Esophagus muscularis mucosa (tissue), 4 donors: ENCODE measurements at regions not wholly inside any gene's neighbourhood (a gene's known extent, or its start where the extent isn't known, plus 50 kb on each side); places are given as distances from the start of the nearest gene placed in this dataset.

Source experiments
- DNase-seq: peaks from one replicate; pipeline ENCODE4 v3.0.0-alpha.2; 2017; ENCODE audit errors: extremely low spot score
- H3K27ac ChIP-seq, 4 donors: fragments of 200-600 bp; sonication (generic); replicated peaks in 1 of 4; 1 replicate in 3 of 4; 2 replicates in 1 of 4; pipeline ENCODE4 v1.5.1; 2016 to 2019; ENCODE audit warnings: mild to moderate bottlenecking in 1 of 4
- H3K27me3 ChIP-seq, 4 donors: fragments of 200-600 bp; sonication (generic); one replicate each; pipeline versions ENCODE4 v1.5.1 to v1.6.0; 2016 to 2019
- H3K36me3 ChIP-seq, 4 donors: fragments of 200-600 bp; sonication (generic); one replicate each; pipeline ENCODE4 v1.5.1; 2016 to 2019
- H3K4me1 ChIP-seq, 4 donors: fragments of 200-600 bp; sonication (generic); one replicate each; pipeline ENCODE4 v1.5.1; 2016 to 2019
- H3K4me3 ChIP-seq, 4 donors: fragments of 200-600 bp; sonication (generic); 1 replicate in 2 of 4; 2 replicates in 2 of 4; pipeline ENCODE4 v1.5.1; 2016 to 2019; ENCODE audit warnings: mild to moderate bottlenecking in 4 of 4, moderate library complexity in 1 of 4
- H3K9me3 ChIP-seq, 4 donors: fragments of 200-600 bp; sonication (generic); 1 replicate in 3 of 4; 2 replicates in 1 of 4; pipeline ENCODE4 v1.5.1; 2016 to 2019
- CTCF ChIP-seq, 3 experiments: fragments of 200-600 bp in 2 of 3; fragments of 450-650 bp in 1 of 3; sonication (generic) in 2 of 3; IDR thresholded peaks; one replicate each; pipeline ENCODE4 v1.5.1; 2017 to 2019; ENCODE audit warnings: antibody characterized with exemption in 3 of 3, mild to moderate bottlenecking in 2 of 3, moderate library complexity in 1 of 3
- EP300 ChIP-seq: sonication (generic); formaldehyde crosslinking; IDR thresholded peaks from one replicate; pipeline ENCODE4 v1.6.1; 2017; ENCODE audit warnings: antibody characterized with exemption
- POLR2A ChIP-seq: fragments of 450-650 bp; IDR thresholded peaks from one replicate; pipeline ENCODE4 v1.6.1; 2017; ENCODE audit warnings: antibody characterized with exemption, moderate library complexity, mild to moderate bottlenecking, low read depth
- POLR2AphosphoS5 ChIP-seq, 2 donors: sonication (generic); formaldehyde crosslinking; IDR thresholded peaks; one replicate each; pipeline ENCODE4 v1.6.1; 2017; ENCODE audit warnings: antibody characterized with exemption in 2 of 2
- WGBS: methylation state at CpG from one replicate; pipeline ENCODE4 v1.1.5; 2018; 5-methylcytosine and 5-hydroxymethylcytosine counted together
- intact Hi-C: fragments of 100-400 bp; cut with DNase I; formaldehyde crosslinking; loops from one replicate; pipeline ENCODE4 v1.15.1; 2023

DNA sequence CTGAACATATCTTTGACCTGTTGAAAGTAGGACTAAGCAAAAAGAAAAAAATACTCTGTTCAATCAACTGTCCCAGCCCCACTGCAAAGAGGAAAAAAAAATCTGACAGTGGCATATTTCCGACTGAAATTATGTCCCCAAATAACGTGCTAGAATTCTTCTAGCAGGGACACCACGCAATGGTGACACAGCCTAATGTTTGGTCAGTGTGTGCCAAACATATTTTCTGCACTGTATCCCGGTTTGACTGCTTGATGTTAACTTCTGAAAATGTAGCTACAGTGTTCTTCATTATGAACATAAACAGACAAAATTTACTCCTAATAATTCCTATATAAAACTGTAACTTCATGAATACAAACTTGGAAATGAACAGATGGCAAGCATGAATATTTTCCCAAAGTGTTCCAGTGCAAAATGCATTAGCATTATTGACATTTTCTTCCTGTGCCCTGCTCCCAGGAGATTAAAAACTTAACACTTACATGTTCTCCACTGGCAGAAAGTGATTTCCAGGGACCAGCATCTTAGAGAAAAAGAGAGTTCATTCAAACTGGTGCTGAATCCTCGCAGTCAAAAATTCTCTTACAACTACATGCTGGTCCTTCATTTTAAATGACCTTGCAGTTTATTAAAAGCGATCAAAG, 72.4 kb upstream of the SYT1 start:
- no peaks in the 10 kb centered on the region for H3K9me3 ChIP-seq
- no peaks in the 10 kb centered on the region for H3K36me3 ChIP-seq
- H3K4me1 ChIP-seq = no peaks in the 10 kb centered on the region
- no peak overlapping the region for H3K4me3 ChIP-seq
- no peak overlapping the region for H3K27ac ChIP-seq
- no peak for DNase-seq
- 86% methylated on average over 6 of the region's 6 CpGs for WGBS
- no peaks in the 10 kb centered on the region for H3K27me3 ChIP-seq
- TF ChIP-seq CTCF (IDR thresholded peaks at IDR 0.05) (no peak), EP300 (no peak), POLR2A (no peak), POLR2AphosphoS5 (IDR thresholded peaks at IDR 0.05) (no peak)
- intact Hi-C loops = no loop called here

DNA sequence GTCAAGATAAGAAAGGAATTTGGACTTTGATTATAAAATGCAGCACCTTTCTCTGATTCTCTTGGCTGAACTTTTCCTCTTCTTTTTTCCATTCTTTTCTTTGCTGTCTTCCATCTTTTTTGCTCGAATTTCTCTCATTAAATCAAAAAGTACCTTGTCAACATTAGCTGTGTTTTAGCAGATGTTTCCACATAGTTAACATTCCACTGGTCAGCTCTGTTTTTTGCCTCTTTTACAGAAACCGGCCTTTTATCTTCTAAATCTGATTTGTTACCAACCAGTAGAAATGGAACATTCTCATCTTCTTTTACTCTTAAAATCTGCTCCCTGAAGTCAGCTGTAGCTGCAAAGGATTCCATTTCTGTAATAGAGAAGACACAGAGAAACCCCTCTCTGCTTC, 71.1 kb upstream of the SYT1 start:
- 56% methylated on average over 2 of the region's 2 CpGs for WGBS
- no peak for DNase-seq
- H3K9me3 ChIP-seq = no peaks in the 10 kb centered on the region
- H3K27ac ChIP-seq = no peak overlapping the region
- no peaks in the 10 kb centered on the region for H3K4me1 ChIP-seq
- intact Hi-C loops = no loop called here
- TF ChIP-seq POLR2A (no peak), EP300 (no peak), POLR2AphosphoS5 (IDR thresholded peaks at IDR 0.05) (no peak), CTCF (IDR thresholded peaks at IDR 0.05) (no peak)
- no peaks in the 10 kb centered on the region for H3K36me3 ChIP-seq
- H3K27me3 ChIP-seq = no peaks in the 10 kb centered on the region
- H3K4me3 ChIP-seq = no peak overlapping the region

- intact Hi-C loops = no loop called here
- H3K4me3 ChIP-seq = no peak overlapping the region
- H3K36me3 ChIP-seq = no peaks in the 10 kb centered on the region
- H3K9me3 ChIP-seq = no peaks in the 10 kb centered on the region
- 95% methylated on average over 18 of the region's 18 CpGs for WGBS
- no peaks in the 10 kb centered on the region for H3K27me3 ChIP-seq
- no peak for DNase-seq
- no peak overlapping the region for H3K27ac ChIP-seq
- TF ChIP-seq POLR2AphosphoS5 (IDR thresholded peaks at IDR 0.05) (no peak), CTCF (IDR thresholded peaks at IDR 0.05) (no peak), POLR2A (no peak), EP300 (no peak)
- H3K4me1 ChIP-seq = no peaks in the 10 kb centered on the region
These were observed 70.6 kb upstream of the SYT1 start for GRCh38 chr12:78793982-78794381.

DNA sequence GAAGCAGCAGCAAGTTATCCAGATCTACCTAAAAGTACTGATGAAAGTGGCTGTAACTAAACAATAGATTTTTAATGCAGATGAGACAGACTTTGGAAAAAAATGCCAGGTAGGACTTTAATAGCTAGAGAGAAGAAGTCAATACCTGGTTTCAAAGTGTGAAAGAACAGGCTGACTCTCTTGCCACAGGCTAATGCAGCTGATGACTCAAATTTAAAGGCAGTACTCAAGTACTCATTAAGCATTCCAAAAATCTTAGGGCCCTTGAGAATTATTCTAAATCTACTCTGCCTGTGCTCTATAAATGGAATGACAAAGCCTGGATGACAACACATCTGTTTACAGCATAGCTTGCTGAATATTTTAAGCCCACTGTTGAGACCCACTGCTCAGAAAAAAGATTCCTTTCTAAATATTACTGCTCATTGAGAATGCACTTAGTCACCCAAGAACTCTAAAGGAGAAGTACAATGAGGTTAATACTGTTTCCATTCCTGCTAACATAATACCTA, 68.6 kb upstream of the SYT1 start:
- H3K27me3 ChIP-seq = no peaks in the 10 kb centered on the region
- TF ChIP-seq EP300 (no peak), POLR2AphosphoS5 (IDR thresholded peaks at IDR 0.05) (no peak), CTCF (IDR thresholded peaks at IDR 0.05) (no peak), POLR2A (no peak)
- intact Hi-C loops = no loop called here

More for the DNA sequence above, 68.6 kb upstream of the SYT1 start:
- no peaks in the 10 kb centered on the region for H3K4me1 ChIP-seq
- DNase-seq = no peak
- no peak overlapping the region for H3K27ac ChIP-seq
- no peaks in the 10 kb centered on the region for H3K9me3 ChIP-seq
- H3K4me3 ChIP-seq = no peak overlapping the region
- H3K36me3 ChIP-seq = no peaks in the 10 kb centered on the region
